ENCODE measurements at regions not wholly inside any gene's neighbourhood (a gene's known extent, or its start where the extent isn't known, plus 50 kb on each side); places are given as distances from the start of the nearest gene placed in this dataset.
"Not testable (repeated sequence)": the region's sequence is repeated elsewhere in the genome, so short reads cannot be mapped to it uniquely, and the experiment has no call there.

GRCh38 chr5:15384176-15384575, 115.8 kb upstream of the FBXL7 start:
- DNase-seq = no peak

GRCh38 chr5:15383469-15383868, 116.5 kb upstream of the FBXL7 start:
- DNase-seq = peak in 2 of 51 donors; percentile 3 to 6

- no peak for DNase-seq
Observed at GRCh38 chr5:15383021-15383420, 117.0 kb upstream of the FBXL7 start.

- DNase-seq = no peak
Observed at GRCh38 chr5:15377573-15378340, 122.2 kb upstream of the FBXL7 start.

GRCh38 chr5:15376803-15377202, 123.2 kb upstream of the FBXL7 start:
- DNase-seq = no peak

GRCh38 chr5:15376088-15376487, 123.9 kb upstream of the FBXL7 start:
- DNase-seq = no peak

- no peak for DNase-seq
Observed at GRCh38 chr5:15375559-15375958, 124.4 kb upstream of the FBXL7 start.

GRCh38 chr5:15374886-15375285, 125.1 kb upstream of the FBXL7 start:
- DNase-seq = no peak

- no peak for DNase-seq
Observed at GRCh38 chr5:15373151-15373550, 126.8 kb upstream of the FBXL7 start.

- DNase-seq = no peak
Observed at GRCh38 chr5:15371184-15371583, 128.8 kb upstream of the FBXL7 start.

- DNase-seq = no peak
Observed at GRCh38 chr5:15368835-15369234, 131.1 kb upstream of the FBXL7 start.

GRCh38 chr5:15367489-15367888, 132.5 kb upstream of the FBXL7 start:
- DNase-seq = no peak

- DNase-seq = no peak
Observed at GRCh38 chr5:15366676-15367391, 133.1 kb upstream of the FBXL7 start.

GRCh38 chr5:15365070-15365469, 134.9 kb upstream of the FBXL7 start:
- DNase-seq = no peak

- peak in 2 of 51 donors; percentile 6 to 46 for DNase-seq
Observed at GRCh38 chr5:15363601-15364000, 136.4 kb upstream of the FBXL7 start.

GRCh38 chr5:15357092-15357453, 142.9 kb upstream of the FBXL7 start:
- not testable (repeated sequence) for DNase-seq

- DNase-seq = not testable (repeated sequence)
Observed at GRCh38 chr5:15356308-15357091, 143.5 kb upstream of the FBXL7 start.

GRCh38 chr5:15354021-15354420, 146.0 kb upstream of the FBXL7 start:
- DNase-seq = no peak

GRCh38 chr5:15353086-15353645, 146.8 kb upstream of the FBXL7 start:
- no peak for DNase-seq

GRCh38 chr5:15350614-15351013, 149.4 kb upstream of the FBXL7 start:
- DNase-seq = no peak

- no peak for DNase-seq
Observed at GRCh38 chr5:15346738-15347137, 153.2 kb upstream of the FBXL7 start.

- DNase-seq = no peak
Observed at GRCh38 chr5:15344954-15345353, 155.0 kb upstream of the FBXL7 start.
